Mammary epithelial cell (primary cell): ENCODE measurements at regions not wholly inside any gene's neighbourhood (a gene's known extent, or its start where the extent isn't known, plus 50 kb on each side); places are given as distances from the start of the nearest gene placed in this dataset.

Source experiments
- CTCF ChIP-seq, 2 donors: IDR thresholded peaks in 1 of 2; conservative IDR thresholded peaks in 1 of 2; 2 replicates each; pipeline ENCODE4 v1.5.1; 2011 to 2012; ENCODE audit warnings: inconsistent platforms in 2 of 2, low read length in 2 of 2, mild to moderate bottlenecking in 2 of 2, control low read depth in 1 of 2, low read depth in 1 of 2; ENCODE audit not compliant: insufficient read depth in 1 of 2; ENCODE audit errors: extremely low read depth in 1 of 2
- EZH2 ChIP-seq: IDR thresholded peaks from 2 replicates; pipeline ENCODE4 v1.6.1; 2012; ENCODE audit warnings: low read length, inconsistent platforms, borderline replicate concordance

GRCh38 chr18:22816266-22817176 lies 116.6 kb upstream of the RBBP8 start:
- no peak for TF ChIP-seq CTCF (conservative IDR thresholded peaks at IDR 0.05 in 1 of 2, IDR thresholded peaks at IDR 0.05 in 1 of 2; ENCODE audit: extremely low read depth in 1 of 2, insufficient read depth in 1 of 2, low read depth in 1 of 2, low read length in 2 of 2)
- no peak for TF ChIP-seq EZH2
